ENCODE measurements at regions not wholly inside any gene's neighbourhood (a gene's known extent, or its start where the extent isn't known, plus 50 kb on each side); places are given as distances from the start of the nearest gene placed in this dataset.

- no peak for TF ChIP-seq EZH2phosphoT487 (IDR thresholded peaks at IDR 0.05; ENCODE audit: borderline replicate concordance, low read length)
- TF ChIP-seq EZH2 (IDR thresholded peaks at IDR 0.05; ENCODE audit: low read length, unreplicated experiment): no peak
- TF ChIP-seq CTCF (conservative IDR thresholded peaks at IDR 0.05; ENCODE audit: low read depth, low read length): no peak
Observed at GRCh38 chr7:79980376-79980775, 154.3 kb upstream of the GNAI1 start.

Measured in PC-3 (cell line).